CD14-positive monocyte (primary cell): ENCODE measurements at regions not wholly inside any gene's neighbourhood (a gene's known extent, or its start where the extent isn't known, plus 50 kb on each side); places are given as distances from the start of the nearest gene placed in this dataset.

Experiments
- DNase-seq, 3 donors: peaks; one replicate each; pipeline ENCODE4 v3.0.0-alpha.2; 2011 to 2022
- H2AFZ ChIP-seq: 2 replicates; pipeline ENCODE4 v1.6.0; 2012; ENCODE audit warnings: mild to moderate bottlenecking, low read depth, low read length, inconsistent platforms; ENCODE audit not compliant: insufficient read depth, poor library complexity, severe bottlenecking
- H3K27ac ChIP-seq, 2 donors: 1 replicate in 1 of 2; 2 replicates in 1 of 2; pipeline ENCODE4 v1.5.1; 2012 to 2013; ENCODE audit warnings: low read length in 2 of 2, control low read depth in 1 of 2, inconsistent platforms in 1 of 2, low read depth in 1 of 2, mild to moderate bottlenecking in 1 of 2
- H3K27me3 ChIP-seq, 2 donors: one replicate each; pipeline versions ENCODE4 v1.6.0 to v1.6.1; 2011 to 2013; ENCODE audit warnings: low read length in 2 of 2; ENCODE audit not compliant: control insufficient read depth in 2 of 2, insufficient read depth in 2 of 2
- H3K36me3 ChIP-seq, 2 donors: replicated peaks in 1 of 2; 1 replicate in 1 of 2; 2 replicates in 1 of 2; pipeline versions ENCODE4 v1.5.1 to v1.6.1; 2012 to 2013; ENCODE audit warnings: low read length in 2 of 2, control low read depth in 1 of 2, inconsistent platforms in 1 of 2, mild to moderate bottlenecking in 1 of 2; ENCODE audit not compliant: insufficient read depth in 2 of 2, control insufficient read depth in 1 of 2
- H3K4me1 ChIP-seq, 2 donors: 1 replicate in 1 of 2; 2 replicates in 1 of 2; pipeline versions ENCODE4 v1.5.1 to v1.6.1; 2012 to 2013; ENCODE audit warnings: low read length in 2 of 2, control low read depth in 1 of 2, inconsistent platforms in 1 of 2, mild to moderate bottlenecking in 1 of 2, moderate library complexity in 1 of 2; ENCODE audit not compliant: insufficient read depth in 2 of 2, control insufficient read depth in 1 of 2
- H3K4me2 ChIP-seq: replicated peaks from 2 replicates; pipeline ENCODE3; 2012; ENCODE audit warnings: low read length, moderate library complexity, mild to moderate bottlenecking; ENCODE audit not compliant: poor library complexity, severe bottlenecking; ENCODE audit errors: extremely low read depth
- H3K4me3 ChIP-seq, 3 experiments: fragments of 200-600 bp in 1 of 3; sonication (generic) in 1 of 3; replicated peaks in 1 of 3; 1 replicate in 2 of 3; 2 replicates in 1 of 3; pipeline ENCODE4 v1.5.1; 2011 to 2013; ENCODE audit warnings: low read length in 3 of 3, mild to moderate bottlenecking in 3 of 3, control low read depth in 2 of 3, low read depth in 2 of 3, inconsistent platforms in 1 of 3, moderate library complexity in 1 of 3
- H3K79me2 ChIP-seq: 2 replicates; pipeline ENCODE4 v1.6.0; 2012; ENCODE audit warnings: mild to moderate bottlenecking, control low read depth, inconsistent platforms, low read length, moderate library complexity; ENCODE audit not compliant: insufficient read depth
- H3K9ac ChIP-seq: 2 replicates; pipeline ENCODE4 v1.6.0; 2017; ENCODE audit warnings: low read length, mild to moderate bottlenecking; ENCODE audit not compliant: insufficient read depth, poor library complexity, severe bottlenecking
- H3K9me3 ChIP-seq, 2 donors: replicated peaks in 1 of 2; 1 replicate in 1 of 2; 2 replicates in 1 of 2; pipeline versions ENCODE4 v1.5.1 to v1.6.1; 2012 to 2013; ENCODE audit warnings: low read length in 2 of 2, control low read depth in 1 of 2; ENCODE audit not compliant: control insufficient read depth in 1 of 2, insufficient read depth in 1 of 2
- H4K20me1 ChIP-seq: 2 replicates; pipeline ENCODE4 v1.6.0; 2012; ENCODE audit warnings: mild to moderate bottlenecking, low read length, control low read depth, moderate library complexity; ENCODE audit not compliant: insufficient read depth
- H3K27ac Mint-ChIP-seq, 7 donors: one replicate each; pipeline ENCODE4 v1.8.0; 2020; ENCODE audit warnings: mild to moderate bottlenecking in 7 of 7, mixed read lengths in 7 of 7, moderate library complexity in 6 of 7, inconsistent platforms in 2 of 7
- H3K27me3 Mint-ChIP-seq, 3 donors: one replicate each; pipeline ENCODE4 v1.8.0; 2021 to 2022; ENCODE audit warnings: low read depth in 3 of 3, mild to moderate bottlenecking in 3 of 3, mixed read lengths in 3 of 3, moderate library complexity in 3 of 3, inconsistent platforms in 1 of 3
- H3K36me3 Mint-ChIP-seq, 2 donors: one replicate each; pipeline ENCODE4 v1.8.0; 2020; ENCODE audit warnings: mixed read lengths in 2 of 2, inconsistent platforms in 1 of 2, mild to moderate bottlenecking in 1 of 2
- H3K4me1 Mint-ChIP-seq: one replicate; pipeline ENCODE4 v1.8.0; 2020; ENCODE audit warnings: mild to moderate bottlenecking, mixed read lengths
- H3K4me3 Mint-ChIP-seq, 2 donors: one replicate each; pipeline ENCODE4 v1.8.0; 2020; ENCODE audit warnings: mild to moderate bottlenecking in 2 of 2, mixed read lengths in 2 of 2, moderate library complexity in 1 of 2
- H3K9me3 Mint-ChIP-seq, 7 donors: one replicate each; pipeline ENCODE4 v1.8.0; 2020 to 2022; ENCODE audit warnings: mixed read lengths in 7 of 7, mild to moderate bottlenecking in 6 of 7, moderate library complexity in 6 of 7, inconsistent platforms in 2 of 7
- CTCF ChIP-seq: fragments of 200-600 bp; IDR thresholded peaks from one replicate; pipeline ENCODE4 v1.8.0; 2022; ENCODE audit warnings: antibody characterized with exemption, mild to moderate bottlenecking
- WGBS: methylation state at CpG from one replicate; pipeline ENCODE4 v1.1.5; 2013; ENCODE audit warnings: missing lambda C conversion rate; ENCODE audit not compliant: insufficient coverage; 5-methylcytosine and 5-hydroxymethylcytosine counted together
- intact Hi-C, 2 donors: fragments of 100-400 bp; cut with micrococcal nuclease; formaldehyde crosslinking; loops; one replicate each; pipeline versions ENCODE4 v1.15.0 to v1.15.1; 2023

GRCh38 chr18:11504962-11505361 is 104.4 kb upstream of the SLC35G4 start:
- Histone ChIP-seq H2AFZ (no peak overlapping the region), H3K4me2 (no peak overlapping the region), H3K27me3 (no peaks in the 10 kb centered on the region), H3K36me3 (no peaks in the 10 kb centered on the region), H3K4me3 (no peak overlapping the region), H3K9ac (no peak overlapping the region), H3K4me1 (no peaks in the 10 kb centered on the region), H3K27ac (no peak overlapping the region), H4K20me1 (no peaks in the 10 kb centered on the region), H3K9me3 (no peaks in the 10 kb centered on the region), H3K79me2 (no peaks in the 10 kb centered on the region)
- no peak for TF ChIP-seq CTCF
- Mint-ChIP-seq H3K27me3 (peaks cover 0 to 5% (median 2%) of the 10 kb centered on the region in 3 donors), H3K9me3 (peaks cover 0 to 3% (median 0%) of the 10 kb centered on the region in 7 donors), H3K4me1 (no peaks in the 10 kb centered on the region), H3K36me3 (no peaks in the 10 kb centered on the region), H3K4me3 (no peak overlapping the region), H3K27ac (no peak overlapping the region)
- DNase-seq = no peak
- intact Hi-C loops = no loop called here
- 97% methylated on average over 5 of the region's 6 CpGs for WGBS

- Histone ChIP-seq H4K20me1 (no peaks in the 10 kb centered on the region), H3K4me2 (no peak overlapping the region), H3K4me3 (no peak overlapping the region), H3K9ac (no peak overlapping the region), H3K36me3 (no peaks in the 10 kb centered on the region), H3K4me1 (no peaks in the 10 kb centered on the region), H3K9me3 (no peaks in the 10 kb centered on the region), H3K27me3 (no peaks in the 10 kb centered on the region), H2AFZ (no peak overlapping the region), H3K27ac (no peak overlapping the region), H3K79me2 (no peaks in the 10 kb centered on the region)
- peaks cover 0 to 6% (median 2%) of the 10 kb centered on the region in 7 donors for H3K9me3 Mint-ChIP-seq
- H3K36me3 Mint-ChIP-seq = no peaks in the 10 kb centered on the region
- H3K27ac Mint-ChIP-seq = no peak overlapping the region
- WGBS = no CpG with 5 or more reads among the region's 1 CpG
- H3K4me3 Mint-ChIP-seq = no peak overlapping the region
- peaks cover 2 to 6% (median 4%) of the 10 kb centered on the region in 3 donors for H3K27me3 Mint-ChIP-seq
- intact Hi-C loops = no loop called here
- TF ChIP-seq CTCF = no peak
- DNase-seq = no peak
- no peaks in the 10 kb centered on the region for H3K4me1 Mint-ChIP-seq
Measured at GRCh38 chr18:11502368-11502767, 107.0 kb upstream of the SLC35G4 start.
